GM21723 (cell line): ENCODE measurements at regions not wholly inside any gene's neighbourhood (a gene's known extent, or its start where the extent isn't known, plus 50 kb on each side); places are given as distances from the start of the nearest gene placed in this dataset.

Experiments used
- ATAC-seq: cut with Tn5 transposase; IDR thresholded peaks from one replicate; pipeline ENCODE4 v1.9.1; 2021; ENCODE audit warnings: mild to moderate bottlenecking, moderate library complexity; ENCODE audit not compliant: unreplicated experiment

DNA sequence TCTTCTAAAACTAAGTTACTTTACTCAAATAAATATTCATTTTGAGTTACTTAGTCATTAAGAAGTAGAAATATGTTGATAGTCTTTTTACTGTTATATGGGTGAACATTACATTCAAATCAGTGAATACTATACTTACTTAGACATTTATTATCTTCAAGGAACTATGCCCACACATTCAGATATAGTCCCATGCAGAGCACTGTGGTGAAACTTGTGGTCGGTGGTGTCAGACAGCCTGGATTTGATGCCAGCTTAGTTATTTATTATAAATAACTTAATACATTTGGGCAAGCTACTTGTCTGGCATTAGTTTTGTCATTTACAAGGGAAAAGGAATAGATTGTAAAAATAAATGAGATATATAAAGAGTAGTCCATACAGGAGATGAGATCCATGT, 149.5 kb downstream of the RAP2B start:
- ATAC-seq, result no peak

DNA sequence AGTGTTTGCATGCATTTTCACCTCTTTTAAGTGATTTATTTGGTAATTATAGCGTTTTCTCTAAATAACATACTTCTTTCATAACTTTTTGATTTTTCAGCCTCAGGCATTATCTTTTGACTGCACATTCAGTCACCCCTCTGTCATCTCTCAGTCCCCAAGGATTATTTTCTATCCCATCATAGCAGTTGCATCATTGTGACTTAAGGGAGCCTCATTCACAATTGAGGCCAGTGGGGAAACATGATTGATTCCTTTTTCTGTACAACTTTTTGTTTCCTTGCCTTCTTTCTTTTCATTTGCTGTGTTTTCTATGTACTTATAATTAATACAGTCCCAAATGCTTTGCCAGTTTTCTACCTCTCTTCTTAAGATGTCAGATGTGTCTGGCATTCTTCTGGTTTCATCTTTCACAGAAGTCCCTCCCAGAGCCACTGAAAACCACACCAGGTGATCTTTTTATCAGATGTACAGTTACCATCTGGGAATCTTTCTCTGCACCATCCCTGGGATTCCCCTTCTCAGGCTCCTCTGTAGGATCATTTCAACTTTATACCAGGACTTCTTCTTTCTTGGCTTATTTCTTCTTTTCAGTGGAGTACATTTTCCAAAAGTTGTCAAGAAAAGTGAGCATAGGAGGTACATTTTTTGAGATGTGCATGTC, 151.4 kb downstream of the RAP2B start:
- no peak for ATAC-seq

DNA sequence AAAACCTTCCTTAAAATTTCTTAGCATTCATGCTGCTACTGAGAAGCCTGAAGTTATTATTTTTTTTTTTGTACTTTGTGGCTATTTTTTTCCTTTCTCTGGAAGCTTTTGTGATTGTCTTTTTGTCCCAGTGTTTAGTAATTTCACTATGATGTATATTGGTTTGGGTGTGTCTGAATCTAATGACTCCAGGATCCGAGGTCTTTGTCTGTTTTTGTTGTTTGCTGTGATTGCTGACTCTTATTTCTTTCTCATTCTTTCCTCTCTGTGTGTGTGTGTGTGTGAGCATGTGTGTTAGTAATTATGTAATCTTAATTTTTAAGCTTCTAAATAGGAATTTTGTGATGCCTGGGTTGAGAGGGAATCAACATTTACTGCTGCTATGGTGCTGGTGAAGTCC, 152.0 kb downstream of the RAP2B start:
- no peak for ATAC-seq

DNA sequence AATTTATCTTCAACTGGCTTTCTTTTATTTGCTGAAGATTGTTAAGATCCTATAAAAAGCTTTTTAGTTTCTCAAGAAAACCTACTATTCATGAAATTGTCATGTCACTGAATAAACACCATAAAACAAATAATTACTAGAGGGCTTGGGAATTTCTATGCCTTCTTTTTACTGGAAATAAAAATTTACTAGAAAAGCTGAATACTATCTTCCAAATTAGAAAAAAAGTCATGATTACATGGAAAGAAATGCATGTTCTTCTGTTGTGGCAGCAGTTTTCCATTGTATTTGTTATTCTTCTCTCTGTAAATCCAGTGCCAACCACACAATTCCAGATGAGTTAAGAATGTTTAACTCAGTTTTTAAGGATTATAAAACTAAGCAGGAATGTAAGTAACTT, 153.8 kb downstream of the RAP2B start:
- no peak for ATAC-seq

DNA sequence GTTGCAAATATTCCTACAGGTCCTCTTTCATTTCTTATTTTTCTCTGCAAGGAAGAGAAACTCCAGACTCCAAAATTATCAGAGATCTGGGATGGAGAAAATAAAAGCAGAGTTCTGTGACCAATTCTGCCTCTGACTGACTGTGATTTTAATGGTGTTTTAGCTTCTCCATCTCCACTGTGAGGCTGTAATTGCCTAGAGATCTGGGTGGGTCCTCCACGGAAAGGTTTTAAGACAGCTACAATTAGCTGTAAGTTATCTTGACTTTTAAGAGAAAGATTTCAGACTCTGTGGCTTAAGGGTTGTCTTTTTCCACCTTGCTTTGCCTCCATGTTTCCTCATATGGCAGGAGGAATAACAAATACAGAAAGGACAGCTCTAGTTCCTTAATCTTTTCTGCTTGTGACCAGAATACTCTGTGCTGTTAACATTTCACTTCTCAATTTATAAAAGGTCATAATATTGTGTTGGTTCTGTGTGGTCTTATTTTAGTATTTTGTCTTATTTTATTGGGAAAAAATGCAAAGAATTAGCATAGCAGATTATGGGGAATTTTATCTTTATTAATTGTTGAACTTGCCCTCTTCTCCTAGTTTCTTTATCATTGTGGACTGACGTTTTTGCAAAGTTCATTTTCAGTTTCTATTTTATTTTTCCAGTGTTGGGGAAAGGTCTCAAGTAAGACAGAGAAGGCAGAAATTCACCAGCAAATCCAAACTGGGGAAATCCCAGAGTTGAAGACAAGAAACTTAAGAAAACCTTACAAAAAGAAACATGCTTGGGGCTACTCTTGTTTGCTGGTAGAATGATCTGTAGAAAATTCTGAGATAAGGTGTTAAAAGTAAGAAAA, 157.9 kb downstream of the RAP2B start:
- peak; percentile 45 for ATAC-seq

DNA sequence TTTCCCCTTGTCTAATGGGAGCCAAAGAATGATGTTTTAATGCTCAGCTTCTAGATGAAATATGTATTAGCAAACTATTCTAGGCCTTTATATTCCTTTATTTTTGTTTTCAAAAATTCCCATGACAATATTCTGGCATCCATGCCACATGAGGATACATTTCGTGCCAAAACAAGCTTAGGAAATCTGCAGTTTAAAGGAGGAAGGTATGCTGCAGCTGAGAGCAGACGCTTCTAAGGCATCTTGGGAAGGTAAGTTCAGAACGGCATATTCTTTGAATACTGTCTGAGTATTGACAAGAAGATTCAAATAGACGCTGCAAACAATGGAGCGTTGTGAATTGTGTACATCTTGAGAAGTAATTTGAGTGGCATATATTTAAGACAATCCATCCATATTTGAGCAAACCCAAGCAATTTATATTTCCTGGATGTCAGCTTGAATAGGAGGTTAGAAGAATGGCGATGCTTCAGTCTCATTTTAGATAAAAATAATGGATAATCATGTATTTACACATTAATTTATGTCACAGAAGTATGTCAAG, 158.6 kb downstream of the RAP2B start:
- no peak for ATAC-seq

DNA sequence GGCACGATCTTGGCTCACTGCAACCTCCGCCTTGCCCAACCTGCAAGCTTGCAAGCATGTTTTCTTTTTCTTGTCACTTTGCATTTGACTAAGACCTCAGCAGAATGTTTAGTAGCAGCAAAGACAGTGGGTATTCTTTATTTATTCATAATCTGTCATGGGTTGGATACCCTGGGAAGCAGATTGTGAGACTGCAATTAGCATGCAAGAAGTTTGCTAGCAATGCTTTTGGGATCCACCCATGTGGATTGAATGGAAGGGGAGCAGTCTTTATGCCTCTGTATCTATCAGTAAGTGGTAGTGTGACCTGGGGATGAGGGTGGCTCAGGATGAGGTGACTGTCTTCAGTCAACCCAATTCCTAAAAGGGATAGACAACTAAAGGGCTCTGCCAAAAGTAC, 166.7 kb downstream of the RAP2B start:
- no peak for ATAC-seq

DNA sequence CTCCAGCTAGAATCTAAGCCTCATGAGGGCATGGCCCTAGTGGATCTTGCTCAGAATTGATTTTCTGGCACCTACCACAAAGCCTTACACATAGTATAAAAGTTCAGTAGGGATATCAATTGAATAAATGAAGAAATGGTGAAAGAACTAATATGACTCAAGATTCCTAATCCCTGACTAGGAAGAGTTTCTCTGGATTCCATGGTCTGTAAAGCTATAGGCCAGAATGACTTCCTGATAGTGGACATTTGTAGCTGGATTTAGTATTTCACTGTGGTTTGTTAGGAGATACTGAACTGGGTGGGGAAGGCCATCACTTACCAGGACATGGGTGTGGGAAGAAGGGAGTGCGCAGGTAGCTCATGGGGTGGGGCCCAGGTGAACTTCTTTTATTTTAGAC, 168.9 kb downstream of the RAP2B start:
- no peak for ATAC-seq

DNA sequence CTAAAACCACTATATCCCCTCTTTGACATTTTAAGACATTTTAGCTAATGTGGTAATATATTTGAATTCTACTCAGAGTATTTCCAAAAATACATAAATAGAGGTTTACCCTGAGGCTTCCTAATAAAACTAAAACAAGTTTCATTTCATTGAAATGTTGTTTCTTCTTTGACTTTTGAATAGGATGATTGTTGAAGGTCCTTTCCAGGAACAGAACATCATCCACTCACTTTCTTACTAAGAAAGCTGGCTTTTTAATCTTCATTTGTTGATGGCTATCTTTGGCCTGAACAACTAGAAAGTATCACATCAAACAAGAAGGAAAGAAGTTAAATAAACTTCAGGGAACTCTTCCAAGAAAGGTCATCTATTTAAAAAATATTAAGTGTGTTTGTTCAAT, 169.7 kb downstream of the RAP2B start:
- no peak for ATAC-seq

DNA sequence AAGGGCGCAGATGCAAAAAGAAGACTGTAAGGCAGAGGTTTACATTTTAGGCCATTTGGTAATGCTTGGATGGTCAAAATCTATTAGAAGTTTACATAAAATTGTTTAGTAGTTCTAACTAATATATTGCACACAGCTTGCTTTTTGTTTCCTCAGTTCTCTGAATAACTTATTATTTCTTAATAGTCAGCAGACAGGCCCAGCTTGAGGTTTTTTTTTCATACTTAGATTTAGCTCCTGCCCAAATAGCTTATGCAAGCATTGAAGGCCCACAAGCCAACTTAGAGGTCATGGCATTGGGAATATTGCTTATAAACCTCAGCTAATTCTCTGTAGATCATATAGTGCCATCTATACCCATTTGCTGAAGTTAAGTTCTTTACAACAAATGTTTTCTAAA, 172.5 kb downstream of the RAP2B start:
- ATAC-seq, result no peak

DNA sequence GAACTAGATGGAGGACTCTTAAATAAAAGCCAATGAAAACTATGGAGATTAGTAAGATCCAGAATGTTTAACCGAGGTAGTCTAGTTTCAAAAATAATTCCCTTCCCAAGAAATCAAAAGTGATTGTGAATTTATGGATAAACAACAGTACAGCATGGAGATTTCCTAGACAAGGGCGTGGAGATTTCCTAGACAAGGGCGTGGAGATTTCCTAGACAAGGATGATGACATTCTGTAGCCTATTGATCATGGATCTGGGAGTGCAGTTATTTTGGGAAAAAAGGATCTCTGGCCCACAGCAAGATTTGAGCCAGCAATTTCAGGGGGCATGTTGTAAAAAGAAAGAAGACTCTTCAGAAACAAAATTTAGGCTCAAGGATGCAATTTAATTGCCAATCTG, 175.3 kb downstream of the RAP2B start:
- ATAC-seq, result no peak

DNA sequence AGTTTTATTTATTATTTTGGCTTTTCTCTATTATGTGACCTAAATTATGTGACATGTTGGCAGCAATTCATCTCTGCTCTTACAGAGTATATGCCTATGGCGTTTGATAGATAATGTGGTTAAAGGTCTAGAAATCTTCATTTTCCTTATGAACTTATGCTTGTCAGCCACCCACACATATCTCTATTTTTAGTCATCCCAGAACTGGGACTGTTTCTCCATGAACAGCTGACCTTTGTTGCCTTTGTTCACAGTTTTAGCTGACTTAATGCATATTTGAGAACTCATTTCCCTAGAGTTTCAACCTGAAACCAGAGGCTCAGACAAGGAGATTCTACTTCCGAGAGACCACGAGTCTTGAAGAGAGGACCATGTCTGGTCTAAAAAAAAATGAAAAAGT, 176.5 kb downstream of the RAP2B start:
- ATAC-seq, result no peak

DNA sequence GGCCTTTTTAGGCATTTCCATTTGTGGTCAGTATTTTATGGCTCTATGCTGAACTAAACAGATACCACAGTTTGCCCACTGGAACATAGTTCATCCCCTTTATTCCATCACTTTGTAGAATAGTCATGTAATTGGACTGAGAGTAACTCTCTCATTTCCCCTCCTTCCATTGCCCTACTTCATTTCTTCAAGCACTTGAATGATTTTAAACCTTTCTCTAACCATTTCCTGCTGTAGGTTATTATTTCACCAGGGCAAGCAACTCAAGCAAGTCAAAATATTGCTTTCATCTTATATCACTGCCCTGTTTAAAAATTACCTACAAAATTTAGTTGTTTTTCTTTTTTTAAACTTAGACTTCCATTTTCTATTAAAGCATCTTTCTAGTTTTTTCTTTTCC, 177.0 kb downstream of the RAP2B start:
- ATAC-seq, result no peak

DNA sequence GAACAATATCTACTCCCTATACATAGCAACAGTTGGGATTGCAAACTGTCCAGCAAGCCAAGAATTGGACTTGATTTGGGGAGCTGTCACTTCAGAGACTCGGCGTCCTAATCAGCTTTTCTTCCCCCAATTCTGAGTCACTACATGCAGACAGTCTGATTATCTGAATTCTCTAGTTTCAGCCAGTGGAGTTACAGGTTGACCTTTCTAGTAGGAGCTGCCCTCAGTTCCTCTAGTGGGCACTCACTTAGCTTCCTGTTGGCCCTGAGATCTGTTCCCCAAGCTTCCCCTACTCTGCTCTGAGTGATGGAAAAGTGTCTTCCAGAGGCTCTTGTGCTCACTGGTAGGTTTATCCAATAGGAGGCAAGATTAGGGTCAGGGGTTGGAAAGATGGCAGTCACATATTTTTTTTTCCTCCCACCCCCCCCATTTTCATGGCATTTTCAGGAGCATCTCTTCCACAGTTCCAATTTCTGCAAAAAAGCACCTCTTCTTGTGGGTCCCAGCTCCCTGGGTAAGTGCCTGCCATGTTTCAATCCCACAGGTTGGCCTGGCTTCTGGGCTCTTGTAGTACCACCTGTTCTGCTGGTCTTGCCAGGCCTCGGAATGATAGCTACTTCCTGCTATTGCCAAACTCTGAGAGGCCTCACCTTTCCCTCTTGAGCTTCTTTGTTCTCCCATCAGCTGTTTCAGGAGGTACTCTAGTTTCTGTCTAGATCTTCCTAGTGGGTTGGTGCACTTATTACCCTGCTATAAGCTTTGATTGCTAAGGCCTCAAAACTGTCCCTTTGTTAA, 182.2 kb downstream of the RAP2B start:
- no peak for ATAC-seq

DNA sequence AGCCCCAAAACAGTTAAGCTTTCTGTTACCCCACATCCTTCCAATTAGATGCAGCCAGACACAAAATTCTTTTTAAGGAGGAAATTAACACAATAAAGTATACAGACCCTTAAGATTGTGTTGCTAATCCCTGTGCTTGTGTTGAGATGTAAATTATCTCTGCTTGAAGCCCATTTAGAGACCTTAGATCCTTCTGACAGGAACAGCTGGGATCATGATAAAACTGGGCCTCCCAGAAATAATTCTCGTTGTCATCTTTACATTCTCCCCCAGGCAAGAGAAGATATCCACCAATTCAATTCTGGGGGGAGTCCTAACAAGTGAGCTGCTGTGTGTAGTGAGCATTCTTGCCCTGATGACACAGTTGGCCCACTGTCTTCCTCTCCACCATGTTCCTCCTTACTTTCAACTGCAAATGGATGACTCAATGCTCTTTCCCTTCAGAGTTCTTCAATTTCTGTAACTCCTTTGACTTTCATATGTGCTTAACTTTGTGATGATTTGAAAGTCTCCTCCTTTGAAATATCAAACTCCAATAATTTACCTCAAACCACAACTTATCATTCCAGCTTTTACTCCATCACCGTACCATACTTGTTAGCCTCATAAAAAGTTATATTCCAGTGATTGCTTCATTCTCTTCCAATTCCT, 186.6 kb downstream of the RAP2B start:
- no peak for ATAC-seq

DNA sequence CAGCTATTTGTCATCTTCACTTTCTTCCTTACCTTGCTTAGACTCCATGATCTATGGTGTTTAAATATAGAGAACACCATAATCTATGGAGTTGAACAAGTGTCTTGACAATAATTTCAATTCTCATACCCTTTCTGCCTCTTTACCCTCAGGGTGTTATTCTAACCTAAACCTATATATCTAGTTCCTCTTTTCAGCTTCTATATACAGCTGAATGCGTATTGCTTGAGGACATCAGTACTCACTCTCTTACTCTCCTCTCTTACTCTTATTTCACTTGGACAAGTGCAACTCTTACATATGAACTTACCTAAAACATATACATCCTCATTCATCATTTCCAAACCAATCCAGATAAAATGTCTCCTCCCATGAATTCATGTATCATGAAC, 187.1 kb downstream of the RAP2B start:
- ATAC-seq, result peak; percentile 56

DNA sequence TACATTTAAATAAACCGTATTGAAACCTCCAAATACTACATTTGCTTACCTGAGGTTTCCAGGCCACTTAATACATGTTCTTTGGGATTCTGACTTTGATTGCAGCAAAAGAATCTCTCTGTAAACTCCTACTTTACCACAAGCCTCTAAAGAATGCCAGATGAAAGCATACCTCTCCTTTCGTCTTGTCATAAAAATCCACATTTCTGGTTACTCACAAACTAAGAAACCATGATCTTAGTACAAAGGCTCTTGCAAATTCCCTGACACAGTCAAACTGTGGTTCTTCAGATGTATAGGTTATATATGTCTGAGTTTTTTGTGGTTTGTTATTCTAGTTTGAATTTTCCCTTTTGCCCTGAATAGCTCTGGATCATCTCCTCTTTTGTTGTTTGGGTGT, 188.4 kb downstream of the RAP2B start:
- ATAC-seq, result no peak

DNA sequence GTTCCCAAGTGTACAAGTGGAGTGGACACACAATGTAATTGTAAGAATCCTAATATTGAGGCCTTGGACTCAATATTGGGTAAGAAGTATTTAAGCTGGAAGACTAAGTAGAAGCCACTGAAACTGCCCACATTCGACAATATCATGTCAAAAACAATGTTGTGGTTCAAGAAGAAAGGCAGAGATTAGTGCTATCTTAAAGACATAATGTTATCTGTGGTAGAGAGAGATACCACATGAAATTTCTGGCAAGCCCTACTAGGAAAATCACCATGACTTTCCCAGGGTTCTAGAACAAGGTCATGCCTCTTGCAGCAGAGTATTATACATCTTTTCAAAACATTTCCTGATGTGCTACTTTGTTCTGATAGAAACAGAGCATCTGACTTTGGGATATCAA, 192.6 kb downstream of the RAP2B start:
- no peak for ATAC-seq

DNA sequence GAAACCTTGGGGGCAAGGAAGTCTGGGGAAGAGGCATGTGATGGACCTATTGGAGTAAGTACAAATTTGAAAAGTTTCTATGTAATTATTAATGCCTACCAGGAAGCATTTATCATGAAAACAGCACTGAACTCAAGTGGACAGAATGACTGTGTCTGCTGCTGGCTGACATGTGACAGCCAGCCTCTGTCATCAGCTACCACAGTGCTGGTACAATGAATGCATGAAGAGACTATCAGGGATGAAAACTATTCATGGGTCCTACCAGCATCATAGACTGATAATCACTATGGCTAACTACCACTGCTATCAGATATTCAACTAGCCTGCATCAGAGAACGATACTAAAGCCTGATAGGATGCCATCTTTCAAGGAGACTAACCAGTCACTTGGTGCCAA, 193.5 kb downstream of the RAP2B start:
- no peak for ATAC-seq

DNA sequence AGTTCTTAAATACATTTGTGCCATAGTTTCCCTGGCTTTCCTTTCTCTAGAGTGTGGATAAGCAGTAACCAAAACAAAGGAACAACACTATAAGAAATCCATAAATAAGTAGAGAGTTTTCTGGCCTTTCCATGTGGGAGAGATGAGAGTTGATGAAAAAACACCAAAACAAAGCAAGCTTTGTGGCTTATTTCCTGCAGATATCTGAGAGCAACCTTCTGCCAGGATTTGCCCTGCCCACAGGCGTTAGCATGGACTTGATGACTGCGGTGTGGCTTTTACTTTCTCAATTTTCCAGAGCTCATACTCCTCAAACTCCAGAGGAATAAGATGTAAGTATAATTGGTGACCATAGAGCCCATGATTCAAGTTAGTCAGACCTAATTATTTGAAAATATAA, 194.9 kb downstream of the RAP2B start:
- ATAC-seq, result no peak

DNA sequence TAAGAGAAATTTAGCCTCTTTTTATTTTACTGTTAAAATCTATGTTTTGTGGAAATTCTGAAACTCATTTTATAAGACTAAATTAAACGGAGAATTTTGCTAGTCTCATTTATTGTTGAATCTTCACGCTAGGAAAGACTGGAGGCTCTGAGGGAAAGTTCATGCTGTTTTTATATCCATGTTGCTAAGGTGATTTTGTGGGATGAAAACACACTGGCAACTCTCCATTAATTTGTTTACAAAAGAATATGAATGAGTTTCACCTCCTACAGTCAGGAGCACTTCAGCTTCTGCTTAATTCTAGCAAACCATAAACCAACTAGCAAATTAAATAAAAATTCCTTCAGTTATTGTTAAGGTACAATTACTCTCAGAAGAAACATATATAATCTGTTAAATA, 195.4 kb downstream of the RAP2B start:
- ATAC-seq, result no peak
